GM23338 (cell line): ENCODE measurements at regions not wholly inside any gene's neighbourhood (a gene's known extent, or its start where the extent isn't known, plus 50 kb on each side); places are given as distances from the start of the nearest gene placed in this dataset.

Experiments
- ATAC-seq: fragments of 200-7000 bp; cut with Tn5 transposase; 3 replicates; pipeline ENCODE4 v1.9.1; 2020
- DNase-seq: peaks from one replicate; pipeline ENCODE4 v3.0.0-alpha.2; 2015; ENCODE audit warnings: low spot score
- H2AFZ ChIP-seq: fragments of 200-600 bp; sonication (generic); 2 replicates; pipeline ENCODE4 v1.8.0; 2016; ENCODE audit warnings: antibody characterized with exemption, mild to moderate bottlenecking, moderate library complexity
- H3F3A ChIP-seq: fragments of 200-600 bp; sonication (generic); replicated peaks from 2 replicates; pipeline ENCODE4 v1.8.0; 2017; ENCODE audit warnings: antibody characterized with exemption, mixed run types, low read depth
- H3K27ac ChIP-seq: fragments of 200-600 bp; sonication (generic); 2 replicates; pipeline ENCODE4 v1.6.1; 2016; ENCODE audit warnings: low read depth
- H3K27me3 ChIP-seq: fragments of 200-600 bp; sonication (generic); 2 replicates; pipeline ENCODE4 v1.8.0; 2016; ENCODE audit warnings: mild to moderate bottlenecking, mixed run types, moderate library complexity; ENCODE audit not compliant: insufficient read depth
- H3K36me3 ChIP-seq: fragments of 200-600 bp; sonication (generic); 2 replicates; pipeline ENCODE4 v1.8.0; 2016; ENCODE audit warnings: mild to moderate bottlenecking; ENCODE audit not compliant: insufficient read depth
- H3K4me1 ChIP-seq: fragments of 200-600 bp; sonication (generic); 2 replicates; pipeline ENCODE4 v1.8.0; 2016; ENCODE audit warnings: mild to moderate bottlenecking, moderate library complexity; ENCODE audit not compliant: insufficient read depth
- H3K4me2 ChIP-seq: fragments of 200-600 bp; sonication (generic); 2 replicates; pipeline ENCODE4 v1.7.1; 2017; ENCODE audit warnings: mixed run types
- H3K4me3 ChIP-seq: fragments of 200-600 bp; sonication (generic); 2 replicates; pipeline ENCODE4 v1.6.1; 2016; ENCODE audit warnings: mixed run types
- H3K79me2 ChIP-seq: fragments of 200-600 bp; sonication (generic); replicated peaks from 2 replicates; pipeline ENCODE4 v1.8.0; 2017; ENCODE audit warnings: mild to moderate bottlenecking; ENCODE audit not compliant: insufficient read depth
- H3K9me2 ChIP-seq: fragments of 200-600 bp; sonication (generic); 2 replicates; pipeline ENCODE4 v1.8.0; 2017; ENCODE audit not compliant: insufficient read depth
- H4K20me1 ChIP-seq: fragments of 200-600 bp; sonication (generic); replicated peaks from 2 replicates; pipeline ENCODE4 v1.8.0; 2017; ENCODE audit warnings: mild to moderate bottlenecking; ENCODE audit not compliant: insufficient read depth
- H3K27ac Mint-ChIP-seq: 2 replicates; pipeline ENCODE4 v1.8.0; 2020; ENCODE audit warnings: inconsistent platforms, mild to moderate bottlenecking, moderate library complexity, mixed read lengths
- H3K27me3 Mint-ChIP-seq: 3 replicates; pipeline ENCODE4 v1.8.0; 2022; ENCODE audit warnings: low read depth, mild to moderate bottlenecking, moderate library complexity, mixed read lengths, inconsistent platforms; ENCODE audit not compliant: insufficient read depth, poor library complexity
- H3K36me3 Mint-ChIP-seq: 3 replicates; pipeline ENCODE4 v1.8.0; 2021; ENCODE audit warnings: low read depth, mild to moderate bottlenecking, inconsistent platforms, moderate library complexity, mixed read lengths
- H3K4me1 Mint-ChIP-seq: 3 replicates; pipeline ENCODE4 v1.8.0; 2020; ENCODE audit warnings: mild to moderate bottlenecking, inconsistent platforms, mixed read lengths
- H3K4me3 Mint-ChIP-seq: 3 replicates; pipeline ENCODE4 v1.8.0; 2021; ENCODE audit warnings: moderate library complexity, mild to moderate bottlenecking, inconsistent platforms, mixed read lengths
- H3K9me3 Mint-ChIP-seq: 3 replicates; pipeline ENCODE4 v1.8.0; 2020; ENCODE audit warnings: moderate library complexity, mild to moderate bottlenecking, inconsistent platforms, mixed read lengths
- CREB1 ChIP-seq: fragments of 250-450 bp; sonication (Bioruptor Pico); IDR thresholded peaks from 2 replicates; pipeline ENCODE4 v1.5.0; 2020; ENCODE audit warnings: low read depth, mild to moderate bottlenecking, moderate library complexity
- EZH2 ChIP-seq: fragments of 200-600 bp; sonication (generic); IDR thresholded peaks from one replicate; pipeline ENCODE4 v1.8.0; 2017; ENCODE audit warnings: antibody characterized with exemption, mild to moderate bottlenecking, low read depth; ENCODE audit not compliant: unreplicated experiment
- EZH2phosphoT487 ChIP-seq: fragments of 200-600 bp; sonication (generic); IDR thresholded peaks from one replicate; pipeline ENCODE4 v1.8.1; 2018; ENCODE audit warnings: antibody characterized with exemption; ENCODE audit not compliant: unreplicated experiment
- JUNB ChIP-seq: IDR thresholded peaks from one replicate; pipeline ENCODE4 v1.6.1; 2016; ENCODE audit warnings: antibody characterized with exemption; ENCODE audit not compliant: unreplicated experiment
- NANOG ChIP-seq: IDR thresholded peaks from 2 replicates; pipeline ENCODE4 v1.6.1; 2016; ENCODE audit warnings: antibody characterized with exemption, borderline replicate concordance
- POLR2AphosphoS5 ChIP-seq: IDR thresholded peaks from 2 replicates; pipeline ENCODE4 v1.6.1; 2016; ENCODE audit warnings: antibody characterized with exemption, low read depth
- REST ChIP-seq: IDR thresholded peaks from one replicate; pipeline ENCODE4 v1.6.1; 2018; ENCODE audit warnings: antibody characterized with exemption; ENCODE audit not compliant: unreplicated experiment
- STAT1 ChIP-seq: IDR thresholded peaks from one replicate; pipeline ENCODE4 v1.6.1; 2016; ENCODE audit warnings: antibody characterized with exemption; ENCODE audit not compliant: unreplicated experiment
- ZNF114 ChIP-seq: fragments of 250-450 bp; sonication (Bioruptor Pico); IDR thresholded peaks from 2 replicates; pipeline ENCODE4 v1.5.0; 2020; ENCODE audit warnings: mild to moderate bottlenecking, moderate library complexity
- ZNF331 ChIP-seq: fragments of 250-450 bp; sonication (Bioruptor Pico); IDR thresholded peaks from 2 replicates; pipeline ENCODE4 v1.5.0; 2020; ENCODE audit warnings: low read depth, mild to moderate bottlenecking, moderate library complexity
- TF ChIP-seq, protein P1 (sequence below): fragments of 250-450 bp; sonication (Bioruptor Pico); IDR thresholded peaks from 2 replicates; pipeline ENCODE4 v1.5.0; 2020; ENCODE audit warnings: mild to moderate bottlenecking, moderate library complexity
- TF ChIP-seq, protein P2 (sequence below), 2 experiments: fragments of 200-600 bp in 1 of 2; sonication (generic) in 1 of 2; conservative IDR thresholded peaks; 2 replicates each; pipeline versions ENCODE4 v1.5.1 to v1.6.1; 2016 to 2017; ENCODE audit warnings: antibody characterized with exemption in 2 of 2, low read depth in 2 of 2, mild to moderate bottlenecking in 2 of 2, moderate library complexity in 1 of 2
- TF ChIP-seq, protein P3 (sequence below): IDR thresholded peaks from 2 replicates; pipeline ENCODE4 v1.6.1; 2016; ENCODE audit warnings: antibody characterized with exemption

GRCh38 chr20:59391975-59392374 lies 91.6 kb downstream of the EDN3 start:
- peaks cover 12% of the 10 kb centered on the region for H3K27me3 Mint-ChIP-seq
- H3K79me2 ChIP-seq = no peaks in the 10 kb centered on the region

More at GRCh38 chr20:59391975-59392374, 91.6 kb downstream of the EDN3 start:
- Histone ChIP-seq H3K4me2 (no peak overlapping the region), H3K27ac (no peak overlapping the region), H3K4me3 (no peak overlapping the region), H4K20me1 (no peaks in the 10 kb centered on the region), H3K27me3 (no peaks in the 10 kb centered on the region), H3F3A (no peaks in the 10 kb centered on the region), H3K4me1 (0 out of 2 replicates have a peak, but pooled peaks cover 1% of the 10 kb centered on the region), H3K9me2 (0 out of 2 replicates have a peak, but pooled peaks cover 2% of the 10 kb centered on the region), H3K36me3 (no peaks in the 10 kb centered on the region), H2AFZ (no peak overlapping the region)
- Mint-ChIP-seq H3K4me3 (no peak overlapping the region), H3K36me3 (no peaks in the 10 kb centered on the region; the same call in 2 of the 3 replicates), H3K9me3 (no peaks in the 10 kb centered on the region; the same call in 1 of the 3 replicates), H3K4me1 (peaks cover 4% of the 10 kb centered on the region; the same call in 2 of the 3 replicates), H3K27ac (no peak overlapping the region)
- DNase-seq (no peak), ATAC-seq (no peak)
- TF ChIP-seq, protein P1, sequence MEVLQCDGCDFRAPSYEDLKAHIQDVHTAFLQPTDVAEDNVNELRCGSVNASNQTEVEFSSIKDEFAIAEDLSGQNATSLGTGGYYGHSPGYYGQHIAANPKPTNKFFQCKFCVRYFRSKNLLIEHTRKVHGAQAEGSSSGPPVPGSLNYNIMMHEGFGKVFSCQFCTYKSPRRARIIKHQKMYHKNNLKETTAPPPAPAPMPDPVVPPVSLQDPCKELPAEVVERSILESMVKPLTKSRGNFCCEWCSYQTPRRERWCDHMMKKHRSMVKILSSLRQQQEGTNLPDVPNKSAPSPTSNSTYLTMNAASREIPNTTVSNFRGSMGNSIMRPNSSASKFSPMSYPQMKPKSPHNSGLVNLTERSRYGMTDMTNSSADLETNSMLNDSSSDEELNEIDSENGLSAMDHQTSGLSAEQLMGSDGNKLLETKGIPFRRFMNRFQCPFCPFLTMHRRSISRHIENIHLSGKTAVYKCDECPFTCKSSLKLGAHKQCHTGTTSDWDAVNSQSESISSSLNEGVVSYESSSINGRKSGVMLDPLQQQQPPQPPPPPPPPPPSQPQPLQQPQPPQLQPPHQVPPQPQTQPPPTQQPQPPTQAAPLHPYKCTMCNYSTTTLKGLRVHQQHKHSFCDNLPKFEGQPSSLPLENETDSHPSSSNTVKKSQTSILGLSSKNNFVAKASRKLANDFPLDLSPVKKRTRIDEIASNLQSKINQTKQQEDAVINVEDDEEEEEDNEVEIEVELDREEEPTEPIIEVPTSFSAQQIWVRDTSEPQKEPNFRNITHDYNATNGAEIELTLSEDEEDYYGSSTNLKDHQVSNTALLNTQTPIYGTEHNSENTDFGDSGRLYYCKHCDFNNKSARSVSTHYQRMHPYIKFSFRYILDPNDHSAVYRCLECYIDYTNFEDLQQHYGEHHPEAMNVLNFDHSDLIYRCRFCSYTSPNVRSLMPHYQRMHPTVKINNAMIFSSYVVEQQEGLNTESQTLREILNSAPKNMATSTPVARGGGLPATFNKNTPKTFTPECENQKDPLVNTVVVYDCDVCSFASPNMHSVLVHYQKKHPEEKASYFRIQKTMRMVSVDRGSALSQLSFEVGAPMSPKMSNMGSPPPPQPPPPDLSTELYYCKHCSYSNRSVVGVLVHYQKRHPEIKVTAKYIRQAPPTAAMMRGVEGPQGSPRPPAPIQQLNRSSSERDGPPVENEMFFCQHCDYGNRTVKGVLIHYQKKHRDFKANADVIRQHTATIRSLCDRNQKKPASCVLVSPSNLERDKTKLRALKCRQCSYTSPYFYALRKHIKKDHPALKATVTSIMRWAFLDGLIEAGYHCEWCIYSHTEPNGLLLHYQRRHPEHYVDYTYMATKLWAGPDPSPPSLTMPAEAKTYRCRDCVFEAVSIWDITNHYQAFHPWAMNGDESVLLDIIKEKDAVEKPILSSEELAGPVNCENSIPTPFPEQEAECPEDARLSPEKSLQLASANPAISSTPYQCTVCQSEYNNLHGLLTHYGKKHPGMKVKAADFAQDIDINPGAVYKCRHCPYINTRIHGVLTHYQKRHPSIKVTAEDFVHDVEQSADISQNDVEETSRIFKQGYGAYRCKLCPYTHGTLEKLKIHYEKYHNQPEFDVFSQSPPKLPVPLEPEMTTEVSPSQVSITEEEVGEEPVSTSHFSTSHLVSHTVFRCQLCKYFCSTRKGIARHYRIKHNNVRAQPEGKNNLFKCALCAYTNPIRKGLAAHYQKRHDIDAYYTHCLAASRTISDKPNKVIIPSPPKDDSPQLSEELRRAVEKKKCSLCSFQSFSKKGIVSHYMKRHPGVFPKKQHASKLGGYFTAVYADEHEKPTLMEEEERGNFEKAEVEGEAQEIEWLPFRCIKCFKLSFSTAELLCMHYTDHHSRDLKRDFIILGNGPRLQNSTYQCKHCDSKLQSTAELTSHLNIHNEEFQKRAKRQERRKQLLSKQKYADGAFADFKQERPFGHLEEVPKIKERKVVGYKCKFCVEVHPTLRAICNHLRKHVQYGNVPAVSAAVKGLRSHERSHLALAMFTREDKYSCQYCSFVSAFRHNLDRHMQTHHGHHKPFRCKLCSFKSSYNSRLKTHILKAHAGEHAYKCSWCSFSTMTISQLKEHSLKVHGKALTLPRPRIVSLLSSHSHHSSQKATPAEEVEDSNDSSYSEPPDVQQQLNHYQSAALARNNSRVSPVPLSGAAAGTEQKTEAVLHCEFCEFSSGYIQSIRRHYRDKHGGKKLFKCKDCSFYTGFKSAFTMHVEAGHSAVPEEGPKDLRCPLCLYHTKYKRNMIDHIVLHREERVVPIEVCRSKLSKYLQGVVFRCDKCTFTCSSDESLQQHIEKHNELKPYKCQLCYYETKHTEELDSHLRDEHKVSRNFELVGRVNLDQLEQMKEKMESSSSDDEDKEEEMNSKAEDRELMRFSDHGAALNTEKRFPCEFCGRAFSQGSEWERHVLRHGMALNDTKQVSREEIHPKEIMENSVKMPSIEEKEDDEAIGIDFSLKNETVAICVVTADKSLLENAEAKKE (CRISPR knock-in tag) = no peak
- TF ChIP-seq, protein P2, sequence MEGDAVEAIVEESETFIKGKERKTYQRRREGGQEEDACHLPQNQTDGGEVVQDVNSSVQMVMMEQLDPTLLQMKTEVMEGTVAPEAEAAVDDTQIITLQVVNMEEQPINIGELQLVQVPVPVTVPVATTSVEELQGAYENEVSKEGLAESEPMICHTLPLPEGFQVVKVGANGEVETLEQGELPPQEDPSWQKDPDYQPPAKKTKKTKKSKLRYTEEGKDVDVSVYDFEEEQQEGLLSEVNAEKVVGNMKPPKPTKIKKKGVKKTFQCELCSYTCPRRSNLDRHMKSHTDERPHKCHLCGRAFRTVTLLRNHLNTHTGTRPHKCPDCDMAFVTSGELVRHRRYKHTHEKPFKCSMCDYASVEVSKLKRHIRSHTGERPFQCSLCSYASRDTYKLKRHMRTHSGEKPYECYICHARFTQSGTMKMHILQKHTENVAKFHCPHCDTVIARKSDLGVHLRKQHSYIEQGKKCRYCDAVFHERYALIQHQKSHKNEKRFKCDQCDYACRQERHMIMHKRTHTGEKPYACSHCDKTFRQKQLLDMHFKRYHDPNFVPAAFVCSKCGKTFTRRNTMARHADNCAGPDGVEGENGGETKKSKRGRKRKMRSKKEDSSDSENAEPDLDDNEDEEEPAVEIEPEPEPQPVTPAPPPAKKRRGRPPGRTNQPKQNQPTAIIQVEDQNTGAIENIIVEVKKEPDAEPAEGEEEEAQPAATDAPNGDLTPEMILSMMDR (conservative IDR thresholded peaks at IDR 0.05; ENCODE audit: low read depth in 2 of 2) = no peak
- TF ChIP-seq, protein P3, sequence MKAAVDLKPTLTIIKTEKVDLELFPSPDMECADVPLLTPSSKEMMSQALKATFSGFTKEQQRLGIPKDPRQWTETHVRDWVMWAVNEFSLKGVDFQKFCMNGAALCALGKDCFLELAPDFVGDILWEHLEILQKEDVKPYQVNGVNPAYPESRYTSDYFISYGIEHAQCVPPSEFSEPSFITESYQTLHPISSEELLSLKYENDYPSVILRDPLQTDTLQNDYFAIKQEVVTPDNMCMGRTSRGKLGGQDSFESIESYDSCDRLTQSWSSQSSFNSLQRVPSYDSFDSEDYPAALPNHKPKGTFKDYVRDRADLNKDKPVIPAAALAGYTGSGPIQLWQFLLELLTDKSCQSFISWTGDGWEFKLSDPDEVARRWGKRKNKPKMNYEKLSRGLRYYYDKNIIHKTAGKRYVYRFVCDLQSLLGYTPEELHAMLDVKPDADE = no peak
- TF ChIP-seq POLR2AphosphoS5 (no peak), REST (no peak), EZH2phosphoT487 (no peak), JUNB (no peak), EZH2 (no peak), ZNF331 (CRISPR knock-in tag) (no peak), STAT1 (no peak), ZNF114 (no peak), NANOG (no peak), CREB1 (CRISPR knock-in tag) (no peak)
